Embryonic facial prominence (tissue), 1 donor: ENCODE measurements at regions not wholly inside any gene's neighbourhood (a gene's known extent, or its start where the extent isn't known, plus 50 kb on each side); places are given as distances from the start of the nearest gene placed in this dataset.

ENCODE experiments used
- DNase-seq: peaks from one replicate; pipeline ENCODE4 v3.0.0-alpha.2; 2016; ENCODE audit errors: extremely low spot score

DNA sequence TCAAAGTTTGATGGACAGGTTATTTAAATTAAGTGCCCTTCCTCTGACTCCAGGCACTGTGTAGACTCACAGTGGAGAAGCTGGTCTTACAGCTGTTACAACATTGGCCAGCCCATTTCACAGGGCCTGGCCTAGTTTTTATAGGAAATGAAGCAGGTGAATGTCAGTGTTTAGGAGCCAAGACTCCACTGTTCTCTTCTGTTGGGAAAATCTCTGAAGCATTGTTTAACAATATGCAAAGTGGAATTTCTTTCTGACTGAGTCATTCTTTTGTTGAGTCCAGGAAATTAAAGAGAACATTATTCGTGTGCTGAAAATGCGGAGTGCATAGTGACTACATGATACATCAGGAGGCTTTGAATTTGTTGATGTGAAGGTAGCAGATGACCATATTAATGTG is 64.7 kb downstream of the ARRDC4 start:
- no peak for DNase-seq

- DNase-seq = no peak
Observed at GRCh38 chr15:98034731-98035130, 74.2 kb downstream of the ARRDC4 start.

DNA sequence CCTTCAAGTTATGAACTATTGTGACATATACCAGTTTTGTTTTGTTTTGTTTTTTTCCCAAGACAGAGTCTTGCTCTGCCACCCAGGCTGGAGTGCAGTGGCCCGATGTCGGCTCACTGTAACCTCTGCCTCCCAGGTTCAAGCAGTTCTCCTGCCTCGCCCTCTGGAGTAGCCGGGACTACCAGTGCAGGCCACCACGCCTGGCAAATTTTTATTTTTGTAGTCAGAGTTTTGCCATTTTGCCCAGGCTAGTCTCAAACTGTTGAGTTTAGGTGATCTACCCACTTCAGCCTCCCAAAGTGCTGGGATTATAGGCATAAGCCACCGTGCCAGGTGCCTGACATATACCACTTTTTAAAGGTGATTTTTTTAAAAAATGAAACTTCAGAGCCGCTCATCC is 74.6 kb downstream of the ARRDC4 start:
- DNase-seq = no peak

DNA sequence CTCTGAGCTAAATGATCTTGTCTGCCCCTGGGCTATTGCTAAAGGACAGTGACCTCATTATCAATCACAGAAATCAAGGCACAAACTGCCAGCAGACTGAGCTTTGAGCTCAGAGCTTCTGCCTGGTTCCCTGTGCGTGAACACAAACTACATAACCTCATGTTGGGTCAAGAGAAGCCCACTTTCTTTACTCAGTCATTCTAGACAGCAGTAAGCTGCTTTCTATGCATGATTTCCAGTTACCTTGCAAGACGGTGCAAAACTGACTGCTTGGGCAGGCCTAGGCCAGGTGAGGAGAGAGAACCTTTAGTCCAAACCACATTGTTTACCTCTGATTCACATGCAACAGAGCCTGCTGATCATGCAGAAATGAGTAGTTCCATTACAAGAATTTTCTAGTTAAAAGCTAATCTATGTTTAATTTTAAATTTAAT is 75.1 kb downstream of the ARRDC4 start:
- DNase-seq = no peak

DNA sequence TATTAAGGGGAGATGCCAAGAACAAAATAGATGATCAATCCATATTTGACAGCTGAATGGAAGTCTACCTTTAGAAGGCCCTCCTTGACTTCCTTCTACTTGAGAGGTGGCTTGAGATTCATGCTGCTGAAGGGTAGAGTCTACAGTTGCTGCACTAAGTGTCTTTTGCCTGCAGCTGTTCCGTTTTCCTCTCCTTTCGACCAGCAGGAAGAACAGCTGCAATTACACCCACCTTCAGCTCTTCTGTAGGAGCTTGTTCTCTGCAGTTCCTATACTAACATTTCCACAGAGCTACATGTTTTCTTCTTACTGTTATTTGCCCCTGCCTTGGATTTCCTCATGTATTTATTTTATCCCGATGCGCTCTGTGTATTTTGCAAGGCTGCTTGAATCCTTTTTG is 79.1 kb downstream of the ARRDC4 start:
- no peak for DNase-seq

DNA sequence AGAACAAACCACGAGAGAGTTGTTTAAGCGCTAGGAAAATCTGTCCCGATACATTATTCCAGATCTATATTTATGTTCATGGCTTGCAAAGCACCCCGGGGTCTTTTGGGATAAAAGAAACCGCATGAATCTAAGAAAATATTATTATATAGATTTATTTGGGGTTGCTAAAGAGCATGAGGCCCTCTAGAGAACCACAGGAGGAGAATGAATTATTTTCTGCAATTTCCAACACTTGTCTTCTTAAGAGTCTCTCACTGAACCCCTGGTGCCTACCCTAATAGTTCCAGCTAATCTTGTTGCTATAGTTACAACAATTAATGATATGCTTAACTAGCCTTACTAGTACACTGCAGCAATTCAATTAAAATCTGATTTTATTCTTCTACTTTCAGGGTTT is 79.6 kb downstream of the ARRDC4 start:
- no peak for DNase-seq

DNA sequence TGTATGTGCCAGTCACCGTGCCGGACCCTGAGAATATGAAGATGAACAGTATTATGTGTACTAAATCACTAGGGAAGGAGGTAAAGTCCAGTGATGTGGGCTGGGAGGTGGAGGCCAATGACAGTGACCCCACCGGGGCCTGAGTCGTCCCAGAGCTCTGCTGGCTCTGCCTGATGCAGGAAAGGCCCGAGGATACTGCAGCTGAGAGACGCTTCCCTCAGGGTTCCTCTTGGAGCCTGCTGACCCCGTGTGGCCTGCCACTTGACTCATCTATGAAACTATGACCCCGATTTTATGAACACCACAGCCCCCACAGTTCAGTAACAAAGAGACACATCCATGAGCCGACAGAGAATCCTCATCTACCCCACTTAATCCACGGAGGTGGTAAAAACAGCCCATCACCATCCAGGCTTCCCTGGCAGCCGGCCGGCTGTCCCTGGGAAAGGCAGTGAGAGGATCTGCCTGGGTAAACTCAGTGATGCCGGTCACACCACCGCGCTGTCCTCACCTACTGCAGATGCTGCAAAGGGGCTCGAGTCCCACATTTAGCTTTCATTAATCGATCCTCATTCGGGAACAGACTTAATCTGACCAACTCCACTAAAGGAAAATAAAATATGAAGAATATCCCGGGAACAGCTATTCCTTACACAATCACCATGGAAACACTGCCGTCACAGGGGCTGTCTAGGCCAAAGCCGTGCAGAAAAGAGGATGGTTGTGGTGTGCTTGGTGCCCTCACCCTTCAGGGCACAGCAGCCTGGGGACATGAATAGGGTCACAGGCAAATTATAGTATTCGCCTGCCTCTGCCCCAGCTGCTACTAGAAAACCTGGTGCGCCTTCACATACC is 82.9 kb downstream of the ARRDC4 start:
- DNase-seq = no peak

- DNase-seq = no peak
Observed at GRCh38 chr15:98051734-98052133, 91.2 kb downstream of the ARRDC4 start.

DNA sequence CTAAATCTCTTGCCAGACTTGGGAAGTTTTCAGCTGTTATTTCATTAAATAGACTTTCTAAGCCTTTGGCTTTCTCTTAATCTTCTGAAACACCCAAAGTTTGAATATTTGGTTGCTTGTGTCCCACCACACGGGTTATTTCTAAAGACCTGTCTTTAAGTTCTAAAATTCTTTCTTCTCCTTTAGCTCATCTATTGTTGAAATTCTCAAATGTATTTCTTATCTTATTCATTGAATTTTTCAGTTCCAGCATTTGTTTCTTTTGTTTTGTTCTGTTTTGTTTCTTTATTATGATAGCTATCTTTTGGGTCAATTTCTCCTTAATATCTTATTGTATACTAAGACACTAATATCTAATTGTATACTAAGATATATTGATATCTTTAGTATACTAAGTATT is 97.0 kb downstream of the ARRDC4 start:
- no peak for DNase-seq

DNA sequence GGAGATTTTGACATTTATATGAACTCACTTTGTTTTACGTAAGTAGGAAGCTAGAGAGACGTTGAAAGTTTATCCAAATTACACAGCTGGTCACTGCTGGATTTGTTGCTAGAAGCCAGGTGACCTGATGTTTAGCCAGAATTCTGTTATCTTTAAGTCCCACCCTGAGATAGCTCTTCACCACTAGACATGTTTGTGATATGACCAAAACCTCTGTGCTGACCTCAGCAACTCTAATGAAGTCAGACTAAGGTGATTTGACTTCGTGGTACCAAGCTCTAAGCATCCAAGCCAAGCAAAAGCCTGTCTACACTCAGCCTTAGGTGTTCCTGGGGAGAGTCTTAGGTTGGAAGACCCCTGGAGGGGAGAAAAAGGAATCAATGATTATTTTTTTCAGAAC is 102.4 kb downstream of the ARRDC4 start:
- no peak for DNase-seq

- DNase-seq = no peak
Observed at GRCh38 chr15:98063315-98063714, 102.8 kb downstream of the ARRDC4 start.

DNA sequence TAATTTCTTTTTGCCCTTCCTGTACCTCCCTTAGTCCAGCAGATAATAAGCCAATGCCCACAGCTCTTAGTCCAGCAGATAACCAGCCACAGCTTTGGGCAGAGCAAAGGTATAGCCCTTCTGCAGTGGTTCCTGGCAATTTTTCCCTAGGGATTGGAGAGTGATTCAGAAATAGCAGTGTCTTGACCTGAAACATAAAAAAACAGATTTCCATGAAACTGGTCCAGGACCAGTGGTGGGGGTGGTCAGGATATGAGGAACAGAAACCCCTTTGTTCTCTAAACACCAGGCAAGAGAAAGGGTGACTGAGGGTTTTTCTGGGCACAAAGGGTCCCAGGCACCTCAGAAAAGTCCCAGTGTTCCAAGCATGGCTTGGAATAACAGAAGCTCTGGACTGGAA is 103.4 kb downstream of the ARRDC4 start:
- no peak for DNase-seq

- DNase-seq = no peak
Observed at GRCh38 chr15:98067339-98067738, 106.8 kb downstream of the ARRDC4 start.

DNA sequence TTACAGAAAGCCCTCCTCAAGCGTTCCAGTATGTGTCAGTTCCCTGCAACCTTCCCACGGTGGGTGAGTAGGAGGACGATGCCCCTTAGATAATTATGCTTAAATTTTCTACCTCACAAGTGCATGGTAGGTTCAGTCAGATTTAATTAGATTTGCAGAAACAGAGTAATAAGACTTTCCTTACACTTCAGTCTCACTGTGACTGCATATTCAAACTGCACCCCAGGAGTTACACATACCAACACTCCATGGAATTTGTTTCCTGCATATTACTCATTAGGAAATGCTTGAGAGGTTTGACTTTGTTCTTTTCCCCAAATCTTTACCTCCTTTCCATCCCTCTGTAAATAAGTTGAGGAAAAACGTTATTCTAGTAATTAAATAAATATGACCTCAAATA is 108.8 kb downstream of the ARRDC4 start:
- no peak for DNase-seq

- DNase-seq = no peak
Observed at GRCh38 chr15:98070137-98070536, 109.6 kb downstream of the ARRDC4 start.

DNA sequence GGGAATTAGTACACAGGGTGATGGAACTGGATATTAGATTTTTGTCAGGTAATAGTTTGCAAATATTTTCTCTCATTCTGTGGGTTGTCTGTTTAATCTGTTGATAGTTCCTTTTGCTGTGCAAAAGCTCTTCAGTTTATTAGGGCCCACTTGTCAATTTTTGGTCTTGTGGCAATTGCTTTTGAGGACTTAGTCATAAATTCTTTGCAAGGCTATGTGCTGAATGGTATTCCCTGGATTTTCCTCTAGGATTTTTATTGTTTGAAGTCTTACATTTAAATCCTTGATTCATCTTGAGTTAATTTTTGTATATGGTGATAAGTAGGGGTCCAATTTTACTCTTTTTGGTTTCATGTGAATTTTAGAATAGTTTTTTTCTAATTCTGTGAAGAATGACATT is 111.3 kb downstream of the ARRDC4 start:
- no peak for DNase-seq

- DNase-seq = no peak
Observed at GRCh38 chr15:98075441-98075840, 114.9 kb downstream of the ARRDC4 start.

DNA sequence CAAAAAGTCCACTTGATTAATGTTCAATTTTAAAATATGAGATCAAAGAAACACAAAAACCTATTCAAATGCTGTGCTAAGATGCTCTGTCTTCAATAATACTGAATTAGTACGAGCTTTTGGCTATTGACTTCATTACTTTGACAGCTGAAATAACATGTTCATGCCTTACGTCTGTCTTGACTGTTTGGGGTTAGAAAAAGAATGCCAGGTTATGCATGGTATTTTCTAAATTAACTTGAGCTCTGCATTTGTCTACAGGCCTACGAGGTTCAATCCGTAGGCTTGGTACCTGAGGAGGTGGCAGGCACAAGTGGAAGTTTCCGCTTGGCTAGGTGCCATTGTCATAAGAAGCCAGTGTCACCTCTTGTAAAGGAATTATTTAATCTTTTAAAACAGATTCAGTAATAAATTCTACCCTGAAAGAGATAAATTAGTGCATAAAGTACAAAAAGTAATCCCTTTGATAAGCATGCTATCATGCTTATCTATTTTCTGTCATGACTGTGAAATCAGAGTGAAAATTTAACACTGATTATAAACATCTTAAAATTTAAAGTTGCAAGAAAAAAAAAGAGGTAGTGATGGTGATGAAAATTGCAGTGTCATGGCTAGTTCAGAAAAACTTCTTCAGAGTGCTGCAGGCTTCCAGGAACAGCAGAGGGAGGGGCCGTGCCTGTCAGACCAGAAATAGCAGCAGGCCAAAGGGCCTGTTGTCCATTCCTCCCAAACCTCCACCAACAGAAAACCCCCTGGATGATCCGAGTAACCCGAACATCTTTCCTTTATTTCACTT is 115.7 kb downstream of the ARRDC4 start:
- no peak for DNase-seq

- DNase-seq = no peak
Observed at GRCh38 chr15:98077186-98077585, 116.7 kb downstream of the ARRDC4 start.

GRCh38 chr15:98080791-98081190 is 120.3 kb downstream of the ARRDC4 start:
- no peak for DNase-seq

DNA sequence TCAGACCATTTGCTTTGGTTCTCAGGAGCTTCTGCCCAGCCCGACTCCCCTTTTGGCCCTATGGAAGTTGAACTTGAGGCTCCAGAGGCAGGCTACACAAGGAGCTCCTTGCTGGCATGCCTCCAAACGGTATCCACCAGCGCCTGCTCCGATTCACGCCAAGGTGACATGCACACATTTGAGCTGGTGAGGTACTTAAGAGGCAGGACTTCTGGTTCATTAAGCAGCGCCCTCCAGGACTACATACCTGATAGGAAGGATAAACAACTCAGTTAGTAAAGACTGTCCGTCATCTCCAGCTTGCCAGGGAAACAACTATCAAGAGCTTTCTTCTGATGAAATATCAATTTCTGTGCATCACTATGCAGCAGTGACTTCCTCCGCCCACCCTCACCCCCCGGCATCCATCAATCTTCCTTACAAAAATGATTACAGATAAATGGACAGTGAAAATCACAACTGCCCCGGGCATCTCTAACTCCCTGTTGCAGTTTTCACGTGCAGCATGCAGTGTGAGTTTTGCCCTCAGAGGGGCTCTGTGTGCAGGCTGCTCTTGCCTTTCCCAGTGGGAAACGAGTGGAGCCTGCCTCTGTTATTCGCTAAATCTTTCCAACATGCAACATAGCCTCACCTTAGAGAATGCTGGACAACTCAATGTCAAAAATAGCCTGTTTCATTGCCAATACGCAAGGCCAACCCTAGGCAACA is 122.9 kb downstream of the ARRDC4 start:
- no peak for DNase-seq

- no peak for DNase-seq
Observed at GRCh38 chr15:98085003-98085639, 124.6 kb downstream of the ARRDC4 start.
